ENCODE measurements at regions not wholly inside any gene's neighbourhood (a gene's known extent, or its start where the extent isn't known, plus 50 kb on each side); places are given as distances from the start of the nearest gene placed in this dataset.

DNA sequence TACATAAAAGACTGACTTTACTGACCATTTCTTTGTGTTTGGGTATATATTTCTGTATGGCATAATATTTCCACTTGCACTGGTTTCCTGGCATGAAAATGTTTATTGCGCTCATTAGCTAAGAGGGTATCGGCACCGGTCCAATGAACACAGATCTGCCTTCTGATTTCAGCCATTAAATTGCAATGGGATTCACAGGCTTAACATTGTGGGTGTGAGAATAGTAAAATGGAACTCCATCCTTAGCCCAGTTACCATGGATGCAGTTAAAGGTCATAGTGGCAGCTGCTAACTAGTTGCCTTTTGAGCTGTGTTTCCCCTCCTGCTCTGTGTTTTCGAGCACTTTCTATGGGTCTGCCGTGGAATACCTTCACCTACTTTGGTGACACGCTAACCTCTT lies 352.6 kb upstream of the POU3F3 start:
- Histone ChIP-seq H3K9ac (ENCODE audit: low read depth in 1 of 2, low read length in 2 of 2) (no peak overlapping the region), H3K4me1 (ENCODE audit: control insufficient read depth in 1 of 2, insufficient read depth in 2 of 2, low read length in 2 of 2) (no peaks in the 10 kb centered on the region), H3K9me3 (ENCODE audit: control insufficient read depth in 1 of 2, low read length in 2 of 2) (no peaks in the 10 kb centered on the region), H3K27ac (ENCODE audit: low read depth, low read length) (no peak overlapping the region), H3K36me3 (ENCODE audit: control insufficient read depth in 1 of 2, insufficient read depth in 2 of 2, low read length in 2 of 2) (no peaks in the 10 kb centered on the region), H3K27me3 (ENCODE audit: control insufficient read depth in 1 of 2, insufficient read depth in 2 of 2, low read length in 2 of 2) (no peaks in the 10 kb centered on the region), H3K4me3 (ENCODE audit: low read depth in 1 of 2, low read length in 2 of 2) (no peak overlapping the region)

DNA sequence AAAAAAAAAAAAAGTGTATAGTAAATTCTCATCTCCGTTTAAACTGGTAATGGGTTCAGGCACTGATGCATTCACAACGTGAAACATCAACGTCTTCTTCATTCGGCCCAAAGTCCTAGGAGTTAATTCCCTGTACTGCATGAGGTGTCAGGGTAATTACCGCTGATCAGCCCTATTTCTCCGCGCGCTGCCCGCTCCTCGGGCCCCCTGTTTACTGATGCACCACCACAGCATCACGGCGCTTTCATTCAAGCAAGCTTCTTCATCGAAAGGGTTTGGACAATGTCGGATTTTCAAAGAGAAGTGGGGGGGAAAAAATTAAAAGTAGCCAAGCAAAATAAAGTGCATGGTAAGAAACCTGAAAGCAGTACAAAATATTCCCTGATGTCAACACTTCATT lies 352.0 kb upstream of the POU3F3 start:
- H3K27ac ChIP-seq (ENCODE audit: low read depth, low read length): no peak overlapping the region
- no peaks in the 10 kb centered on the region for H3K4me1 ChIP-seq (ENCODE audit: control insufficient read depth in 1 of 2, insufficient read depth in 2 of 2, low read length in 2 of 2)
- H3K9me3 ChIP-seq (ENCODE audit: control insufficient read depth in 1 of 2, low read length in 2 of 2): no peaks in the 10 kb centered on the region
- no peaks in the 10 kb centered on the region for H3K27me3 ChIP-seq (ENCODE audit: control insufficient read depth in 1 of 2, insufficient read depth in 2 of 2, low read length in 2 of 2)
- H3K4me3 ChIP-seq (ENCODE audit: low read depth in 1 of 2, low read length in 2 of 2): no peak overlapping the region
- no peaks in the 10 kb centered on the region for H3K36me3 ChIP-seq (ENCODE audit: control insufficient read depth in 1 of 2, insufficient read depth in 2 of 2, low read length in 2 of 2)
- no peak overlapping the region for H3K9ac ChIP-seq (ENCODE audit: low read depth in 1 of 2, low read length in 2 of 2)

DNA sequence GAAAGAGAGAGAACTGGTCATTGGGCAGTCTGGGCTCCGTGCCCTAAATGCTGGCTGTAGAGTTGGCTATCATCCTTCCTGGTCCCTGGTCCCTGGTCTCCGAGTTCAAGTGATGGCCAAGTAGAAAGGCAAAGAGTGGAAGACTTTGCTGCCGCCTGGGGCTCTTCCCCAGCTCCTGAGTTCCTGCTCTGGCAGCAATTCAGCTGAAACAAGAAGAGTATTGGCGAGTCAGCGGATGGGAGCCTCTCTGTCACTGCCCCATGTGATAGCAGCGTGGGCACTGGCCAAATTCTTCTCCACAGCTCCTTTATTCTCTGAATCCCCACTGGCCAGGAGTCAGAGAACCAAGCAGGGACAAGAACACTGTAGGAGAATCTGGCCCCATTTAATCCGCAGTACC lies 351.0 kb upstream of the POU3F3 start:
- Histone ChIP-seq H3K9me3 (ENCODE audit: control insufficient read depth in 1 of 2, low read length in 2 of 2) (no peaks in the 10 kb centered on the region), H3K9ac (ENCODE audit: low read depth in 1 of 2, low read length in 2 of 2) (no peak overlapping the region), H3K27me3 (ENCODE audit: control insufficient read depth in 1 of 2, insufficient read depth in 2 of 2, low read length in 2 of 2) (no peaks in the 10 kb centered on the region), H3K4me3 (ENCODE audit: low read depth in 1 of 2, low read length in 2 of 2) (no peak overlapping the region), H3K4me1 (ENCODE audit: control insufficient read depth in 1 of 2, insufficient read depth in 2 of 2, low read length in 2 of 2) (no peaks in the 10 kb centered on the region), H3K36me3 (ENCODE audit: control insufficient read depth in 1 of 2, insufficient read depth in 2 of 2, low read length in 2 of 2) (no peaks in the 10 kb centered on the region), H3K27ac (ENCODE audit: low read depth, low read length) (no peak overlapping the region)

DNA sequence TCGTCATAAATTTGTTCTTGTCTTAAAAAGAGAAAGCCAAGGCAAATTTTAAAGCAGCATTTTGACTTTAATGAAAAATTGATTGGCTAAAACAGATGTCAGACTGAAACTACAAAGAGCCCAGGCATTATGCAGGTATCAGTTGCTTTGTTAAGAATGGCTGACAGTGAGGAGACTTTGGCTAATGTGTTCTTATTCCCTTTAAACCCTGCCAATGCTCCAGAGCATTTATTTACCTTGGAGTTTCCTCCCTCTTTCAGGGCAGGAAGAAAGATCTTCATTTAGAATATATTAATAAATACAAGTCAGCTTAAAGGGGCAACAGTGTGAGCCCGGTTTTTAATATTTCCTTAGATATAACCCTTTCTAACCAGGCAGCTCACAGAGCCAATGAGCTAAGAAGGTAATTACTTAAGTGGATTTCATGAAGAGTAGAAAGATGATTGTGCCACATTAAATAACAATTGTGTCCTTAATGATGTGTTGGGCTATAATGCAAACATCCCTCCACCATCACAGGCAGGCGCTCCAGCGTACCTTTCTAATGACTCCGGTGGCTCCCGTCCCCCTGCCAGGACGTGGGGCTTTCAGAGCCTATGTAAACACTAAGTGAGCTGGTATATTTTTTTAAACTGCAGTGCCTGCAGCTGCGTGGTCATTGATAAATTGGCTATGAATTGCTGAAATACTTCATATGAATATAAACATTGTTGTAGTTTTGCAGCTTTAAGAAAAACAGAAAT lies 349.4 kb upstream of the POU3F3 start:
- H3K36me3 ChIP-seq (ENCODE audit: control insufficient read depth in 1 of 2, insufficient read depth in 2 of 2, low read length in 2 of 2): no peaks in the 10 kb centered on the region
- H3K4me1 ChIP-seq (ENCODE audit: control insufficient read depth in 1 of 2, insufficient read depth in 2 of 2, low read length in 2 of 2): no peaks in the 10 kb centered on the region
- no peaks in the 10 kb centered on the region for H3K9me3 ChIP-seq (ENCODE audit: control insufficient read depth in 1 of 2, low read length in 2 of 2)
- no peak overlapping the region for H3K9ac ChIP-seq (ENCODE audit: low read depth in 1 of 2, low read length in 2 of 2)
- no peak overlapping the region for H3K27ac ChIP-seq (ENCODE audit: low read depth, low read length)
- H3K4me3 ChIP-seq (ENCODE audit: low read depth in 1 of 2, low read length in 2 of 2): no peak overlapping the region
- H3K27me3 ChIP-seq (ENCODE audit: control insufficient read depth in 1 of 2, insufficient read depth in 2 of 2, low read length in 2 of 2): no peaks in the 10 kb centered on the region

DNA sequence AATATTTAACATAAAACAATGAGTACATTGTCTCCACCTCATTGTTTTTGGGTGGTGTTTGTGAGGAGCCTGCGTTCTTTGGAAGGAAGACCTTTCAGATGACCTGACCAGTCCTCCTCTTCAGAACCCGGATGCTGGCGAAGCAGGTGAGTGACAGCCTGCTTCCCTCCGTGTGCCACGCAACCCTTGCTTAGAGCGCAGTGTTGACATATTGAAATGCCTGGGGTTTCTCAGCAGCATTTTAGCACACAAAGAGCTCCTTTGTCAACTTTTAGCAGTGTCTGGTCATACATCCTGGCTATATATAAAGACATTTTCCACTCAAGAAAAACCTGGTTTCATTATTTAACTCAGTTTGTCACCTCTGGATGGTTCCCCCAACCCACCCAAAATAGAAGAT lies 335.7 kb upstream of the POU3F3 start:
- H3K4me1 ChIP-seq (ENCODE audit: control insufficient read depth in 1 of 2, insufficient read depth in 2 of 2, low read length in 2 of 2): no peaks in the 10 kb centered on the region
- H3K9me3 ChIP-seq (ENCODE audit: control insufficient read depth in 1 of 2, low read length in 2 of 2): peaks cover 0 to 8% of the 10 kb centered on the region in 2 donors
- H3K4me3 ChIP-seq (ENCODE audit: low read depth in 1 of 2, low read length in 2 of 2): no peak overlapping the region
- no peak overlapping the region for H3K27ac ChIP-seq (ENCODE audit: low read depth, low read length)
- no peaks in the 10 kb centered on the region for H3K36me3 ChIP-seq (ENCODE audit: control insufficient read depth in 1 of 2, insufficient read depth in 2 of 2, low read length in 2 of 2)
- H3K9ac ChIP-seq (ENCODE audit: low read depth in 1 of 2, low read length in 2 of 2): no peak overlapping the region
- H3K27me3 ChIP-seq (ENCODE audit: control insufficient read depth in 1 of 2, insufficient read depth in 2 of 2, low read length in 2 of 2): no peaks in the 10 kb centered on the region

DNA sequence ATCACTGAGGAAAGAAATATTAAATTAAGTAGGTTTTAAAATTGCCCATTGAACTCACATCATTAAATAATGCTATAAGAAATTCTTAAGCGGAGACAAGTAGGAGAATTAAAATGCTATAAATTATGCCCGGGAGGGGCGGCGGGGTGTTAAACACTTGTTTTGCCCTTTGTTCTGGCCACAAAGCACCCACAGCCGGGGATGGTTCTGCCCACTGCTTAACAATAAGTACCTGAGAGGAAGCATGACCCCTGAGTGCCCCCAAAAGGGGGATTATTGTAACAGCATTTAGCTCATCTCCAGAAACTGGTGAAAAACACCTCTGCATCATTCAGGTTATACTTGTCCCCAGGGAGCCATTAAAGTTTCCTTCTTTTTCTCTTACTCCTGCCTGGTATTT lies 332.7 kb upstream of the POU3F3 start:
- Histone ChIP-seq H3K36me3 (ENCODE audit: control insufficient read depth in 1 of 2, insufficient read depth in 2 of 2, low read length in 2 of 2) (no peaks in the 10 kb centered on the region), H3K27me3 (ENCODE audit: control insufficient read depth in 1 of 2, insufficient read depth in 2 of 2, low read length in 2 of 2) (no peaks in the 10 kb centered on the region), H3K4me1 (ENCODE audit: control insufficient read depth in 1 of 2, insufficient read depth in 2 of 2, low read length in 2 of 2) (no peaks in the 10 kb centered on the region), H3K27ac (ENCODE audit: low read depth, low read length) (no peak overlapping the region), H3K4me3 (ENCODE audit: low read depth in 1 of 2, low read length in 2 of 2) (no peak overlapping the region), H3K9ac (ENCODE audit: low read depth in 1 of 2, low read length in 2 of 2) (no peak overlapping the region), H3K9me3 (ENCODE audit: control insufficient read depth in 1 of 2, low read length in 2 of 2) (peaks cover 0 to 8% of the 10 kb centered on the region in 2 donors)

DNA sequence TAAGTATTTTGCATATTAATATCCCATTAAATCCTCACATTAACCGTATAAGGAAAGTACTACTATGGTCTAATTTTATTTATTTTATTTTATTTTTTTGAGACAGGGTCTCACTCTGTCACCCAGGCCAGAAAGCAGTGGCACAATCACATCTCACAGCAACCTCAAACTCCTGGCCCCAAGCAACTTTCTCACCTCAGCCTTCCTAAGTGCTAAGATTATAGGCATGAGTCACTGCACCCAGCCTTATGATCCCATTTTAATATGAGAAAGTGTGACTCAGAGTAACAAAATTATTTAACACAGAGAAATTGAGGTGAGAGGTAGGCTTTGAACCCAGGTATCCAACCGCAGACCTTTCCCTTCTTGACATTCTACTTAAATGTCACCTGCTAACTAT lies 330.0 kb upstream of the POU3F3 start:
- H3K27me3 ChIP-seq (ENCODE audit: control insufficient read depth in 1 of 2, insufficient read depth in 2 of 2, low read length in 2 of 2): no peaks in the 10 kb centered on the region
- H3K9ac ChIP-seq (ENCODE audit: low read depth in 1 of 2, low read length in 2 of 2): no peak overlapping the region
- no peaks in the 10 kb centered on the region for H3K4me1 ChIP-seq (ENCODE audit: control insufficient read depth in 1 of 2, insufficient read depth in 2 of 2, low read length in 2 of 2)
- H3K36me3 ChIP-seq (ENCODE audit: control insufficient read depth in 1 of 2, insufficient read depth in 2 of 2, low read length in 2 of 2): no peaks in the 10 kb centered on the region
- H3K9me3 ChIP-seq (ENCODE audit: control insufficient read depth in 1 of 2, low read length in 2 of 2): peaks cover 0 to 8% of the 10 kb centered on the region in 2 donors
- H3K4me3 ChIP-seq (ENCODE audit: low read depth in 1 of 2, low read length in 2 of 2): no peak overlapping the region
- no peak overlapping the region for H3K27ac ChIP-seq (ENCODE audit: low read depth, low read length)

DNA sequence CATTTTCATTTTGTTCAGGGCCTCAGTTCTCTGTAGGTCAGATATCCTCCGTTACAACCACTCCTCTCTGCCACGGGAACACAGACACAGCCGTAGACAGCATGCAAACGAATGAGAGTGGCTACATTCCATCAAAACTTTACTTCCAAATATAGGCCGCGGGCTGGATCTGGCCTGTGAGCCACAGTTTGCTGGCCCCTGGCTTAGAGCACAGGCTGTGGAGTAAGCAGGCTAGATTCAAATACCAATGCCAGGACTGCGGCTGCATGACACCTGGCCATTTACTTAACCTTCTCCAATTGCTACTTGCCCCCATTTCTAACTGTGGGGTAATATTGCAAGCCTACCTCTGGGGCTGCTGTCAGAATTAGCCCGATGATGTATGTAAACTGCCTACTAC lies 325.8 kb upstream of the POU3F3 start:
- Histone ChIP-seq H3K27ac (ENCODE audit: low read depth, low read length) (no peak overlapping the region), H3K4me1 (ENCODE audit: control insufficient read depth in 1 of 2, insufficient read depth in 2 of 2, low read length in 2 of 2) (no peaks in the 10 kb centered on the region), H3K9ac (ENCODE audit: low read depth in 1 of 2, low read length in 2 of 2) (no peak overlapping the region)

DNA sequence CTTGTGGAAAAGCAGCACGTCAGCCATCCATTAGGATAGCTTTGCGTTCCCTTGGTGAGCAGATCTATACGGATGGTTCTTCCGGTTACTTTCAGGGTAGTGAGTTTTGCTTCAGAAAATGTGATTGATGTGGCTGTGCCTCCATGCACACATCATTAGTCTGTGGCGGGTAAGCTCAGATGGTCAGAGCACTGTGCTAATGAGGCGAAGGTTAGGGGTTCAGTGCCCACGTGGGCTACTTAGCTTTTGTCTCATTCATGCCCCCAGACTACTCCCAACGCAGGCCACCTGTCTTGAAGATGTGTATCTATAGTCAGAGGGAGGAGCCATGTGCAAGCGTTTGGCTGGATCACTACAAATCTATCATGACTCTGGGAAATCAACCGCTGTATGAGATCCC lies 322.8 kb upstream of the POU3F3 start:
- H3K27ac ChIP-seq (ENCODE audit: low read depth, low read length): no peak overlapping the region
- H3K9ac ChIP-seq (ENCODE audit: low read depth in 1 of 2, low read length in 2 of 2): no peak overlapping the region
- no peaks in the 10 kb centered on the region for H3K36me3 ChIP-seq (ENCODE audit: control insufficient read depth in 1 of 2, insufficient read depth in 2 of 2, low read length in 2 of 2)
- no peak overlapping the region for H3K4me3 ChIP-seq (ENCODE audit: low read depth in 1 of 2, low read length in 2 of 2)
- H3K9me3 ChIP-seq (ENCODE audit: control insufficient read depth in 1 of 2, low read length in 2 of 2): no peaks in the 10 kb centered on the region
- H3K4me1 ChIP-seq (ENCODE audit: control insufficient read depth in 1 of 2, insufficient read depth in 2 of 2, low read length in 2 of 2): no peaks in the 10 kb centered on the region
- H3K27me3 ChIP-seq (ENCODE audit: control insufficient read depth in 1 of 2, insufficient read depth in 2 of 2, low read length in 2 of 2): no peaks in the 10 kb centered on the region

More for the DNA sequence above, 325.8 kb upstream of the POU3F3 start:
- Histone ChIP-seq H3K4me3 (ENCODE audit: low read depth in 1 of 2, low read length in 2 of 2) (no peak overlapping the region), H3K36me3 (ENCODE audit: control insufficient read depth in 1 of 2, insufficient read depth in 2 of 2, low read length in 2 of 2) (no peaks in the 10 kb centered on the region), H3K9me3 (ENCODE audit: control insufficient read depth in 1 of 2, low read length in 2 of 2) (no peaks in the 10 kb centered on the region), H3K27me3 (ENCODE audit: control insufficient read depth in 1 of 2, insufficient read depth in 2 of 2, low read length in 2 of 2) (no peaks in the 10 kb centered on the region)

DNA sequence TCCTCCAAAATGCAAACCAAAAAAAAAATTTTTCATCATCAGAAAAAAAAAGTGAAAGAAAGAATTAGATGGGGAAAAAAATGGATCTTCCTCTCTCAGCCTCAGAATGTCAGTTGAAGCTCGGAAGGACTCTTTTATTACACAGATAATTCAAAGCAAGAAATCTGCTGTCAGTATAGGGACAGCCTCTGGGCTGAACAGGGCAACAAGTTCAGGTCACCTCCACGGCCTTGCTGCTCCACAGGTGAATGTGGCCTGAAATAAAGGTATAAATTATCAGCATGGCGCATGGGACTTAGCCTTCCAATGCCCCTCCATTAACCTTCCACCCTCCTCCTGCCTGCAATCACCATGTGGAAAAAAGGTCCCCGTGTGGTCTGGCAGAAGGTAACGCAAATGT lies 316.8 kb upstream of the POU3F3 start:
- H3K27ac ChIP-seq (ENCODE audit: low read depth, low read length): no peak overlapping the region
- no peaks in the 10 kb centered on the region for H3K27me3 ChIP-seq (ENCODE audit: control insufficient read depth in 1 of 2, insufficient read depth in 2 of 2, low read length in 2 of 2)
- H3K4me3 ChIP-seq (ENCODE audit: low read depth in 1 of 2, low read length in 2 of 2): no peak overlapping the region
- H3K9me3 ChIP-seq (ENCODE audit: control insufficient read depth in 1 of 2, low read length in 2 of 2): no peaks in the 10 kb centered on the region
- H3K9ac ChIP-seq (ENCODE audit: low read depth in 1 of 2, low read length in 2 of 2): no peak overlapping the region
- peaks cover 5 to 14% of the 10 kb centered on the region in 2 donors for H3K4me1 ChIP-seq (ENCODE audit: control insufficient read depth in 1 of 2, insufficient read depth in 2 of 2, low read length in 2 of 2)
- no peaks in the 10 kb centered on the region for H3K36me3 ChIP-seq (ENCODE audit: control insufficient read depth in 1 of 2, insufficient read depth in 2 of 2, low read length in 2 of 2)

DNA sequence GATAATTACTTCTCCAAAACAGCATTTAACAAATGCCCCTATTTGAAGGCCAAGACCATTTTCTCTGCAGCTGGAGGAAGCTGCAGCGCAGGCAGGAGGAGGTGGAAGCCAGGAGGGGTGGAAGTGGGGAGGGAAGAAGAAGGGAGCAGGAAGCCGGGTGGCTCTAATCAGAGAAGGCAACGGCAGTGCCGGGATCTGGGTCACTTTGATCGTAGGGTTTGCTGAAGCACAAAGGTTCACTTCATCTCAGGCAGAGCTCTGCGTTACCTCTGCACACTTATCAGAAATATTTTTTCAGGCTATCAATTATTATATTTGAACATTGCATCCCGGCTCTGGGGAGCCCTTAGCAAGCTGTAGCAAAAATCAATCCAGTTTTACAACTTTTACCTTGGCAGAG lies 315.8 kb upstream of the POU3F3 start:
- Histone ChIP-seq H3K27me3 (ENCODE audit: control insufficient read depth in 1 of 2, insufficient read depth in 2 of 2, low read length in 2 of 2) (no peaks in the 10 kb centered on the region), H3K4me3 (ENCODE audit: low read depth in 1 of 2, low read length in 2 of 2) (no peak overlapping the region), H3K9ac (ENCODE audit: low read depth in 1 of 2, low read length in 2 of 2) (no peak overlapping the region), H3K9me3 (ENCODE audit: control insufficient read depth in 1 of 2, low read length in 2 of 2) (no peaks in the 10 kb centered on the region), H3K27ac (ENCODE audit: low read depth, low read length) (no peak overlapping the region), H3K4me1 (ENCODE audit: control insufficient read depth in 1 of 2, insufficient read depth in 2 of 2, low read length in 2 of 2) (peaks cover 5 to 14% of the 10 kb centered on the region in 2 donors), H3K36me3 (ENCODE audit: control insufficient read depth in 1 of 2, insufficient read depth in 2 of 2, low read length in 2 of 2) (no peaks in the 10 kb centered on the region)

All from duodenal mucosa (tissue), 2 donors.